Mesodermal cell (in vitro differentiated cells): ENCODE measurements at regions not wholly inside any gene's neighbourhood (a gene's known extent, or its start where the extent isn't known, plus 50 kb on each side); places are given as distances from the start of the nearest gene placed in this dataset.
"Not testable (repeated sequence)": the region's sequence is repeated elsewhere in the genome, so short reads cannot be mapped to it uniquely, and the experiment has no call there.

ENCODE experiments used
- H3K27ac ChIP-seq: 2 replicates; pipeline ENCODE4 v1.7.0; 2013; ENCODE audit warnings: mild to moderate bottlenecking, low read depth, low read length, moderate library complexity; ENCODE audit not compliant: severe bottlenecking
- H3K36me3 ChIP-seq: 2 replicates; pipeline ENCODE4 v1.7.1; 2013; ENCODE audit warnings: mild to moderate bottlenecking, low read length, moderate library complexity; ENCODE audit not compliant: control insufficient read depth, insufficient read depth
- H3K4me1 ChIP-seq: one replicate; pipeline ENCODE4 v1.7.1; 2013; ENCODE audit warnings: mild to moderate bottlenecking, low read length; ENCODE audit not compliant: insufficient read depth, control insufficient read depth, poor library complexity, severe bottlenecking
- H3K4me3 ChIP-seq: 2 replicates; pipeline ENCODE4 v1.7.0; 2013; ENCODE audit warnings: low read length, control low read depth, mild to moderate bottlenecking; ENCODE audit not compliant: insufficient read depth, poor library complexity, severe bottlenecking; ENCODE audit errors: extremely low read depth
- H3K9me3 ChIP-seq: 2 replicates; pipeline ENCODE4 v1.7.1; 2013; ENCODE audit warnings: mild to moderate bottlenecking, low read length, moderate library complexity; ENCODE audit not compliant: control insufficient read depth
- WGBS, 2 experiments: methylation state at CpG; one replicate each; pipeline ENCODE4 v1.1.5; 2013; ENCODE audit warnings: missing lambda C conversion rate in 2 of 2; ENCODE audit not compliant: insufficient coverage in 2 of 2; 5-methylcytosine and 5-hydroxymethylcytosine counted together

GRCh38 chr11:23455321-23455891 is 595.1 kb upstream of the CCDC179 start:
- Histone ChIP-seq H3K27ac (no peak overlapping the region), H3K36me3 (no peaks in the 10 kb centered on the region), H3K4me1 (no peaks in the 10 kb centered on the region), H3K9me3 (no peaks in the 10 kb centered on the region), H3K4me3 (no peak overlapping the region)
- WGBS, 2 experiments, result 80% methylated on average over 1 of the region's 3 CpGs; no CpG with 5 or more reads in 1 of the 2 experiments

GRCh38 chr11:23457641-23458040 is 597.4 kb upstream of the CCDC179 start:
- no CpG with 5 or more reads among the region's 2 CpGs for WGBS, 2 experiments
- no peaks in the 10 kb centered on the region for H3K36me3 ChIP-seq

GRCh38 chr11:23471878-23472277 is 611.6 kb upstream of the CCDC179 start:
- no CpG with 5 or more reads among the region's 2 CpGs for WGBS, 2 experiments
- Histone ChIP-seq H3K4me3 (no peak overlapping the region), H3K36me3 (no peaks in the 10 kb centered on the region), H3K9me3 (no peaks in the 10 kb centered on the region), H3K4me1 (no peaks in the 10 kb centered on the region), H3K27ac (no peak overlapping the region)

More at GRCh38 chr11:23457641-23458040, 597.4 kb upstream of the CCDC179 start:
- Histone ChIP-seq H3K4me3 (no peak overlapping the region), H3K4me1 (no peaks in the 10 kb centered on the region), H3K9me3 (no peaks in the 10 kb centered on the region), H3K27ac (no peak overlapping the region)

GRCh38 chr11:23473782-23474181 is 613.5 kb upstream of the CCDC179 start:
- Histone ChIP-seq H3K36me3 (no peaks in the 10 kb centered on the region), H3K4me1 (no peaks in the 10 kb centered on the region), H3K9me3 (no peaks in the 10 kb centered on the region), H3K27ac (no peak overlapping the region), H3K4me3 (no peak overlapping the region)

DNA sequence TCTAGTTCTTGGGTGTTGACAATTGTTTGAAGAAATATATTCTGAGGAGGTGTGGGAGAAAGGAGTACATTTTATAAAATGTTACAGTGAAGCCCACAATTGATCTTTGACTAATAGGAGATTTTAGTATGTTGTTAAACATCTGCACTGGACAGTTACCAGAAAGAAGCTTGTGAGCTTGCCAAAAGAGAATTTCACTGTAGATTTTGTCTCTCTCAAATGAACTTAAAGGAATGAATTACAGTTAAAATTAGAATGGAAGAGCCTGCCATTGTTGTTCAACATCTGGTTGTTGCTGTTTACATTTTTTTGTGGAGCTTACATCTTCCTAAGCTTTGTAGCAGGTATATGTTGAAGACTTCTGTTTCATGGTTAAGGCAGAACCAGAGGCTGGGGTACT is 620.5 kb upstream of the CCDC179 start:
- Histone ChIP-seq H3K4me1 (no peaks in the 10 kb centered on the region), H3K9me3 (no peaks in the 10 kb centered on the region), H3K4me3 (no peak overlapping the region), H3K27ac (no peak overlapping the region), H3K36me3 (no peaks in the 10 kb centered on the region)

DNA sequence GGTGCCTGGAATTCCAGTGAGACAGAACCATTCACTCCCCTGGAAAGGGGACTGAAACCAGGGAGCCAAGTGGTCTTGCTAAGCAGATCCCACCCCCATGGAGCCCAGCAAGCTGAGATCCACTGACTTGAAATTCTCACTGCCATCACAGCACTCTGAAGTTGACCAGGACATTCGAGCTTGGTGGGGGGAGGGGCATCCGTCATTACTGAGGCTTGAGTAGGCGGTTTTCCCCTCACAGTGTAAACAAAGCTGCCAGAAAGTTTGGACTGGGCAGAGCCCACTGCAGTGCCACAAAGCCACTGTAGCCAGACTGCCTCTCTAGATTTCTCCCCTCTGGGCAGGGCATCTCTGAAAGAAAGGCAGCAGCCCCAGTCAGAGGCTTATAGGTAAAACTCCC is 623.9 kb upstream of the CCDC179 start:
- H3K36me3 ChIP-seq, H3K9me3 ChIP-seq, H3K4me1 ChIP-seq, H3K27ac ChIP-seq, H3K4me3 ChIP-seq: not testable (repeated sequence)
- 40 to 49% methylated on average over 1 to 2 of the region's 3 CpGs for WGBS, 2 experiments

GRCh38 chr11:23484618-23485017 is 624.3 kb upstream of the CCDC179 start:
- H3K4me1 ChIP-seq, H3K36me3 ChIP-seq, H3K4me3 ChIP-seq, H3K9me3 ChIP-seq, H3K27ac ChIP-seq: not testable (repeated sequence)
- 92 to 100% methylated on average over 2 to 3 of the region's 3 CpGs for WGBS, 2 experiments

GRCh38 chr11:23490557-23491235 is 630.4 kb upstream of the CCDC179 start:
- WGBS, 2 experiments, result 72 to 75% methylated on average over 2 to 3 of the region's 3 CpGs
- Histone ChIP-seq H3K9me3 (no peaks in the 10 kb centered on the region), H3K27ac (no peak overlapping the region), H3K4me3 (no peak overlapping the region), H3K4me1 (no peaks in the 10 kb centered on the region), H3K36me3 (no peaks in the 10 kb centered on the region)

DNA sequence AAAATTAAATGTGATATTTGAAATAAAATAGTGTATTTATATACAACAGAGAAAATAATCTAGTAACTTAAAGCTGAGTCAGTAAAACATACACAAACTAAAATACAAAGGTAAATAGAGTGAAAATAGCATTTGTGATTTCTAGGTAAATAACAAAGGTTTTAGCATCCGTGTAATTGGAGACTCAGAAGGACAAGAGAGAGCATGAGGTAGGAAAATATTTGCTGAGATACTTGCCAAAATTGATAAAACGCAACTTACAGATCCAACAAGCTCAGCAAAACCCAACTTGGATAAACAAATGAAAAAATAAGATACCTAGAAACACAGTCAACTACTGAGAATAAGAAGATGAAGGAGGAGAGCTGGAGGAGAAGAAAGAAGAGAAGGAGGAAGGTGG is 634.7 kb upstream of the CCDC179 start:
- Histone ChIP-seq H3K4me3 (no peak overlapping the region), H3K4me1 (no peaks in the 10 kb centered on the region), H3K36me3 (no peaks in the 10 kb centered on the region), H3K27ac (no peak overlapping the region), H3K9me3 (no peaks in the 10 kb centered on the region)
- 83% methylated on average over 1 of the region's 2 CpGs; no CpG with 5 or more reads in 1 of the 2 experiments for WGBS, 2 experiments

DNA sequence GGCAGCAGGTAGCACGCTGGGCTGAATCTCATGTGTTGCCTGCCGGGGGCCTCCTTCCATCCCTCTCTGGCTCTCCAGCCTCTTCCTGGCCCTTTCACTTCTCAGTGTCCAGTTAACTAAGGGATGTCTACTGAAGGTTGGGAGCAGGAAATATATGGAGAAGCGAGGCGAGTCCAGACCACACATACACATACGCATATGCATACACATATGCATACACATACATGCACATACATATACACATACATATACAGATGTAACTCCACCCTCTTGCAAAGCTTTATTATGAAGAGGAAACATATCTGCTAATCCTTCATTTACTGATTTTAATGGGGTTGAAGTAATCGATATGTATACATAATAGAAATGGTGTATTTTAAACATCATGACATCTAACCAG is 636.1 kb upstream of the CCDC179 start:
- no peaks in the 10 kb centered on the region for H3K36me3 ChIP-seq
- H3K9me3 ChIP-seq, result no peaks in the 10 kb centered on the region
- no peaks in the 10 kb centered on the region for H3K4me1 ChIP-seq
- WGBS, 2 experiments, result 69 to 100% methylated on average over 2 to 5 of the region's 6 CpGs
- H3K4me3 ChIP-seq, result no peak overlapping the region
- H3K27ac ChIP-seq, result no peak overlapping the region

- WGBS, 2 experiments, result no CpG with 5 or more reads among the region's 1 CpG
- no peaks in the 10 kb centered on the region for H3K36me3 ChIP-seq
- H3K9me3 ChIP-seq, result no peaks in the 10 kb centered on the region
- no peak overlapping the region for H3K4me3 ChIP-seq
- H3K27ac ChIP-seq, result no peak overlapping the region
- no peaks in the 10 kb centered on the region for H3K4me1 ChIP-seq
Observed at GRCh38 chr11:23497040-23497439, 636.8 kb upstream of the CCDC179 start.
